ENCODE measurements at regions not wholly inside any gene's neighbourhood (a gene's known extent, or its start where the extent isn't known, plus 50 kb on each side); places are given as distances from the start of the nearest gene placed in this dataset.

GRCh38 chr9:134549336-134549735 lies 92.3 kb upstream of the COL5A1 start:
- no peak for TF ChIP-seq CTCF (IDR thresholded peaks at IDR 0.05; ENCODE audit: poor library complexity, severe bottlenecking)
- no peak for TF ChIP-seq EZH2 (IDR thresholded peaks at IDR 0.05; ENCODE audit: borderline replicate concordance, insufficient read depth, low read length, poor library complexity, severe bottlenecking)
- TF ChIP-seq POLR2AphosphoS5 (IDR thresholded peaks at IDR 0.05): no peak
- no peak for TF ChIP-seq TAF1 (IDR thresholded peaks at IDR 0.05; ENCODE audit: low read depth)
- no peak for TF ChIP-seq SMC3 (conservative IDR thresholded peaks at IDR 0.05; ENCODE audit: poor library complexity)
